ENCODE measurements at regions not wholly inside any gene's neighbourhood (a gene's known extent, or its start where the extent isn't known, plus 50 kb on each side); places are given as distances from the start of the nearest gene placed in this dataset.
"Not testable (repeated sequence)": the region's sequence is repeated elsewhere in the genome, so short reads cannot be mapped to it uniquely, and the experiment has no call there.

DNA sequence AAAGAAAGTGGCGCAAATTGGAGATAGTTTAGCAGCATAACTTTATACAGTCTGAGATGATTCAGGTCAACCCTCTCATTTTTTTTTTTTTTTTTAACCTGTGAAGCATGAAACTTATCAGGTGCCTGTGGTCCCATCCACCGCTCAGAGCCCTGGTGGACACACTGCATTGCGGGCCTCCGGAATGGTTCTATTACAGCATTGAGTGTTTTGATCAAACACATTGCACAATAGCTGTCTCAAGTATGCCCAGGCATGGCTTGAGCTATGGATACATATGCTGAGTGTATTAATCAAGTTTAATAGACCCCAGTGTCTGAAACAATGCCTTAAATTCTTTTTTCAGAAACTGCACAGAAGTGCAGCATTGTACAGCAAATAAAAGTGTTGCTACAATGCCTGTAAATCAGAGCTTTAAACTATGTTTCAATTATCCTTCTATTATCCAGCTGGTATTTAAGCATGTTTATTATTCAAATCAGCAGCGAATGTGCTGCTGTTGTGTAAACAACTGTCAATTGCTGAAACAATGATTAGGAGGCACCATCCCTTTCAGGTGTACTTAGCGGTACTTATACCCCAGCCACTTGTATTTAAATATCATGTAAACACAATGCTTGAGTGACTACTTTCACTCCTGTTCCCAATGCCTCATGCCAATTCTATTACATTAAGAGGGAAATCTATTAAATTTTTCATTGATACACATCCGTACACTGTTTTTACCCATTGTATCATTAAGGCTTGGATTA lies 456.6 kb downstream of the RPS6KC1 start:
- no peak for DNase-seq (ENCODE audit: low read depth)
- H3K4me3 ChIP-seq (ENCODE audit: low read length): no peak overlapping the region
- TF ChIP-seq, protein P1, sequence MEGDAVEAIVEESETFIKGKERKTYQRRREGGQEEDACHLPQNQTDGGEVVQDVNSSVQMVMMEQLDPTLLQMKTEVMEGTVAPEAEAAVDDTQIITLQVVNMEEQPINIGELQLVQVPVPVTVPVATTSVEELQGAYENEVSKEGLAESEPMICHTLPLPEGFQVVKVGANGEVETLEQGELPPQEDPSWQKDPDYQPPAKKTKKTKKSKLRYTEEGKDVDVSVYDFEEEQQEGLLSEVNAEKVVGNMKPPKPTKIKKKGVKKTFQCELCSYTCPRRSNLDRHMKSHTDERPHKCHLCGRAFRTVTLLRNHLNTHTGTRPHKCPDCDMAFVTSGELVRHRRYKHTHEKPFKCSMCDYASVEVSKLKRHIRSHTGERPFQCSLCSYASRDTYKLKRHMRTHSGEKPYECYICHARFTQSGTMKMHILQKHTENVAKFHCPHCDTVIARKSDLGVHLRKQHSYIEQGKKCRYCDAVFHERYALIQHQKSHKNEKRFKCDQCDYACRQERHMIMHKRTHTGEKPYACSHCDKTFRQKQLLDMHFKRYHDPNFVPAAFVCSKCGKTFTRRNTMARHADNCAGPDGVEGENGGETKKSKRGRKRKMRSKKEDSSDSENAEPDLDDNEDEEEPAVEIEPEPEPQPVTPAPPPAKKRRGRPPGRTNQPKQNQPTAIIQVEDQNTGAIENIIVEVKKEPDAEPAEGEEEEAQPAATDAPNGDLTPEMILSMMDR (conservative IDR thresholded peaks at IDR 0.05; ENCODE audit: low read length): no peak

DNA sequence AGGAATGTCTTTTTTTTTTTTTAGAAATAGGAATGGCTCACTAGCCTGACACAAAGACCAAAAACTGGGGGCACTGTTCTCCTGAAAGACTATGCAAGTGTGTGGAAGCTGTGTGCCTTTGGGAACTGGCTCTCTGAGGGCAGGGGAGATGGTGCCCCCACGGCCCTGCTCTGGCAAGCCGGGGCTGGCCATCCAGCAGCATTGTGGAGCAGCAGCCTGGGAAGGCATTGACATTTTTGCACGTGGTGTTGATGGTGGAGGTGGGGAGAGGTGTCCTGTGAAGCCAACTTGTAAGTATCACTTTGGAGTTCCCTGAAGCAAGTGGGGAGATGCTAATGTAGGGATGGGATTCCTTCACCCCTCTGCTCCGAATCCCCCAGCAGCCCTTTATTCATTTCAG lies 460.1 kb downstream of the RPS6KC1 start:
- DNase-seq (ENCODE audit: low read depth): no peak
- TF ChIP-seq, protein P1 (conservative IDR thresholded peaks at IDR 0.05; ENCODE audit: low read length): no peak

DNA sequence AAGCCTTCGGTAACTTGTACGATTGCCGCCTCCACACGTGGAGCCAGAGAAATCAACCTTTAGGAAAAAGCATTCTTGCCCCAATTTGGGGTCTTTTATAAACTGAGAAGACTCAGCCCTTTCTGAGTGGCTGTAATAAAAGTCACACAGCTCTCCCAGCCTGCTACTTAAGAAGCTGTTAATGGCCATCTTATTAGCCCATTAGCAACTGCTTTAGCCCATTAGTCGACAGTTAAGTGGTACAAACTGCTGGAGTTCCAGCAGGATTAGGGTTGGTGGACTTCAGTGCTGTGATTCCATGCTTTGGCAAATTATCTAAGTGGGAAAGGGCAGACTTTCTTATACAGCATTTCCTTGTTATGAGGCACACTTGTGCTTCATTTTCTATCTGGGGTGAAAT lies 461.3 kb downstream of the RPS6KC1 start:
- H3K4me3 ChIP-seq (ENCODE audit: low read length): no peak overlapping the region
- TF ChIP-seq, protein P1 (conservative IDR thresholded peaks at IDR 0.05; ENCODE audit: low read length): no peak
- no peak for DNase-seq (ENCODE audit: low read depth)

More for the DNA sequence above, 460.1 kb downstream of the RPS6KC1 start:
- no peak overlapping the region for H3K4me3 ChIP-seq (ENCODE audit: low read length)

DNA sequence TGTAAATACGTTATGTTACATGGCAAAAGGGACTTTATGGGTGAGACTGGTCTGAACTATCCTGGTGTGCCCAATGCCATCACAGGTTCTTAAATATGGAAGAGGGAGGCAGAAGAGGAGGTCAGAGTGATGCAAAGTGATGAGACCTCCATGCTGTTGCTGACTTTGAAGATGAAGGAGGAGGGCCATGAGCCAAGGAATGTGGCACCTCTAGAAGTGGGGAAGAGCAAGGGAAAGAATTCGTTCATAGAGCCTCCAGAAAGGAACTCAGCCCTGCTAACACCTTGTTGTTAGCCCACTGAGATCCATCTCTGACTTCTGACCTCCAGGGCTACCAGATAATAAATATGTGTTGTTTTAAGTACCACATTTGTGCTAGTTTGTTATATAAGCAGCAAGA lies 462.0 kb downstream of the RPS6KC1 start:
- DNase-seq (ENCODE audit: low read depth): no peak
- TF ChIP-seq, protein P1 (conservative IDR thresholded peaks at IDR 0.05; ENCODE audit: low read length): no peak

DNA sequence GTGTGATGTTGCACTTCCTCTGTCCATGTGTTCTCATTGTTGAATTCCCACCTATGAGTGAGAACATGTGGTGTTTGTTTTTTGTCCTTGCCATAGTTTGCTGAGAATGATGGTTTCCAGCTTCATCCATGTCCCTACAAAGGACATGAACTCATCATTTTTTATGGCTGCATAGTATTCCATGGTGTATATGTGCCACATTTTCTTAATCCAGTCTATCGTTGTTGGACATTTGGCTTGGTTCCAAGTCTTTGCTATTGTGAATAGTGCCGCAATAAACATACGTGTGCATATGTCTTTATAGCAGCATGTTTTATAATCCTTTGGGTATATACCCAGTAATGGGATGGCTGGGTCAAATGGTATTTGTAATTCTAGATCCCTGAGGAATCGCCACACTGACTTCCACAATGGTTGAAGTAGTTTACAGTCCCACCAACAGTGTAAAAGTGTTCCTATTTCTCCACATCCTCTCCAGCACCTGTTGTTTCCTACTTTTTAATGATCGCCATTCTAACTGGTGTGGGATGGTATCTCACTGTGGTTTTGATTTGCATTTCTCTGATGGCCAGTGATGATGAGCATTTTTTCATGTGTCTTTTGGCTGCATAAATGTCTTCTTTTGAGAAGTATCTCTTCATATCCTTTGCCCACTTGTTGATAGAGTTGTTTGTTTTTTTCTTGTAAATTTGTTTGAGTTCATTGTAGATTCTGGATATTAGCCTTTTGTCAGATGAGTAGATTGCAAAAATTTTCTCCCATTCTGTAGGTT lies 463.6 kb downstream of the RPS6KC1 start:
- not testable (repeated sequence) for H3K4me3 ChIP-seq (ENCODE audit: low read length); DNase-seq (ENCODE audit: low read depth)

More for the DNA sequence above, 462.0 kb downstream of the RPS6KC1 start:
- H3K4me3 ChIP-seq (ENCODE audit: low read length): no peak overlapping the region

DNA sequence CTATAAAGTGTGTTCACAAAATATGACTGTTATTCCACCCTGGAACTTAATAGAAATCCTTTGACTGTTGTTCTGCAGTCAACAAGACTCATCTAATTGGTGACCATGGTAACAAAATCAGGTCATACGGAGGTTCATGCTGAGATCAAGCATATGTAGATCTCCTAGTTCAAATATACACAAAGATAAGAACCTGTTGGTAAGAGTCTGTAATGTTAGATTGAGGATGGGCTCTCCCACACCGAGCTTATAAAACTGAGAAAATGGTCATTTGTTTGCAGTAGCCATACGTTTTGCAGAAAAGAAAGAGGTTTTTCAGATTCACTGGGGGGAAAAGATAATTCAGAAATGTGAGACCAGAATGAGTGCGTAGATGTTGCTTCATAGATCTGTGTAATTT lies 468.1 kb downstream of the RPS6KC1 start:
- no peak for DNase-seq (ENCODE audit: low read depth)
- TF ChIP-seq, protein P1 (conservative IDR thresholded peaks at IDR 0.05; ENCODE audit: low read length): no peak
- no peak overlapping the region for H3K4me3 ChIP-seq (ENCODE audit: low read length)

DNA sequence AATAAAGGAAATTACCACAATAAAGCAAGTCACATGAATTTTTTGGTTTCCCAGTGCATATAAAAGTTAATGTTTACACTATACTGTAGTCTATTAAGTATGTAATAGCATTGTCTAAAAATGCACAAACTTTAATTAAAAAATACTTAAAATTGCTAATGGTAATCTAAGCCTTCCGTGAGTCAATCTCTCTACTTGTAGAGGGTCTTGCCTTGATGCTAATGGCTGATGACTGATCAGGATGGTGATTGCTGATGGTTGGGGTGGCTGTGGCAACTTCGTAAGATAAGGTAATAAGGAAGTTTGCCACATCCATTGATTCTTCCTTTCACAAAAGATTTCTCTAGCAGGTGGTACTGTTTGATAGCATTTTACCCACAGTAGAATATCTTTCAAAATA lies 466.6 kb upstream of the PROX1 start:
- H3K4me3 ChIP-seq (ENCODE audit: low read length): no peak overlapping the region
- DNase-seq (ENCODE audit: low read depth): no peak
- TF ChIP-seq, protein P1 (conservative IDR thresholded peaks at IDR 0.05; ENCODE audit: low read length): no peak
